DMS53 (cell line): ENCODE measurements at regions not wholly inside any gene's neighbourhood (a gene's known extent, or its start where the extent isn't known, plus 50 kb on each side); places are given as distances from the start of the nearest gene placed in this dataset.
A peak's percentile ranks its signal among the peaks of the same experiment; 100 is the strongest.
"Not testable (repeated sequence)": the region's sequence is repeated elsewhere in the genome, so short reads cannot be mapped to it uniquely, and the experiment has no call there.

Experiments
- DNase-seq: peaks from one replicate; lab custom pipeline; 2025; lab: John Stamatoyannopoulos, UW

DNA sequence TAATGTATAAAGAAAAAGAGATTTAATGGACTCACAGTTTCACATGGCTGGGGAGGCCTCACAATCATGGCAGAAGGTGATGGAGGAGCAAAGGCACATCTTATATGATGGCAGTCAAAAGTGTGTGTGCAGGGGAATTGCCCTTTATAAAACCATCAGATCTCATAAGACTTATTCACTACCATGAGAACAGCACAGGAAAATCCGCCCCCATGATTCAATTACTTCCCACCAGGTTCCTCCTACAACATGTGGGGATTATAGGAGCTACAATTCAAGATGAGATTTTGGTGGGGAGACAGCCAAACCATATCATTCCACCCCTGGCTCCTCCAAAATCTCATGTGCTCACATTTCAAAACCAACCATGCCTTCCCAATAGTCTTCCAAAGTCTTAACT lies 82.5 kb upstream of the ANKRD1 start:
- not testable (repeated sequence) for DNase-seq

DNA sequence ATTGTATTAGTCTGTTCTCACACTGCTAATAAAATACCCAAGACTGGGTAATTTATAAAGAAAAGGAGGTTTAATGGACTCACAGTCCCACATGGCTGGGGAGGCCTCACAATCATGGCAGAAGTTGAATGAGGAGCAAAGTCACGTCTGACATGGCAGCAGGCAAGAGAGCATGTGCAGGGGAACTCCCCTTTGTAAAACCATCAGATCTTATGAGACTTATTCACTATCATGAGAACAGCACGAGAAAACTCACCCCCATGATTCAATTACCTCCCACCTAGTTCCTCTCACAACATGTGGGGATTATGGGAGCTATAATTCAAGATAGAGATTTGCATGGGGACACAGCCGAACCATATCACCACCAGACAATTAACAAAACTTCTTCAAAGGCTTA lies 84.4 kb upstream of the ANKRD1 start:
- DNase-seq = not testable (repeated sequence)

DNA sequence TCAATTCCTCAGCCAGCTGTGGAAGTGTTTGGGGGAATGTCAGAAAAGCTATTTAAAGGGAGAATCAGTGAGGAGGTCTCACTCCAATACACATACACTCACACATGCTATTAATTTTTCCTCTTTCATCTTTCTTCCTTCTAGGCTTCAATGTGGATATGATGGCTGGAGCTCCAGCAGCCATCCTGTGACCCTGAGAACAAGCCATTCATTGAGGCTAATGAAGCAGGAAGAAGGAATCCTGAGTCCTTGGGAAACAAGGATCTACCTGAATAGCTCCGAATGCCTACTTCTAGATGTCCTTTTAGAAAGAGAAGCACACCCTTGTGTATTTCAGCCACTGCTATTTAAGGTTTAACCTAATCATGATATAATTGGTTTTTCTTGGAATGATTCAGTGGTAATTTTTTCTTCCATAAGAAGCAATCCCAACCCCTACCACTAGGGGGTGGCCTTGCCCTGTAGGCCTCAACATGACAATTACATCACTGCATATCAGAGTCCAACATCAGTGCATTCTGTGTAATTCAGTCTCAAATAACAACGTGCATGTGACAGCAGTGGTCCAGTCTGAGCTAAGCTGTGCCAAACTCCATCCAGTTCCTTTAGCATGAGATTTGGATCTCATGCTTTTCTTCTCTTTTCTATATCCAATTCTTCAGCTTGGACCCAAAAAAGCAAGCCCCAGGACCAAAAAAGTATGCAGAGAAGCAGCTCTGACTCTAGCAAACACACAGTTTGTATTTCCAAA lies 85.3 kb upstream of the ANKRD1 start:
- peak; percentile 82 for DNase-seq

DNA sequence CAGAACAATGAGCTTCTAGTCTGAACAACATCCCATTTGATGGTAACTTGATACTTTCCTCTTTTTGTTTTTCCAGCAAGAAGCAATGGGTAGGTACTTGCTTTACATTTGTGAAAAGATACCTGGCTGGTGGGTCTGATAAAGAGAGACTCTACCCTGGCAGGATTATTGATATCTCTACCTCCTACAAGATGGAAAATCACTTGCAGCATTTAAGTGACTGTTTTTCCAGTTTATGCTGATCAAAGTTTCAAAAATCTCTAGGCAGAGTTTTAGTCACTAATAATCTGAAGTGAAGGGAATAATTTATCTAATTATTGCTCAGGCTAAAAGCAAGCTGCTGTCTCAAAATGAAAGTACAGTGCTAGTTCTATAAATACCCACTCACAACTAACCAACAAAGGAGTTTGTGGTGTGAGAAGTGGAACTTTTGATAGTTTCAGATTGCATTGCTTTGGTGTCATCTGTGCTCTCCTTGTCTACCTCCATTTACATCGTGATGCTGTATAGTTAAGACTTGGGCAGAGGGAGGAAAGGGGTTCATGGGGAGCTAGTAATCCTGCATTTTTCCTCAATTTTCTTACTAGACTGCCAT lies 86.0 kb upstream of the ANKRD1 start:
- DNase-seq = no peak

DNA sequence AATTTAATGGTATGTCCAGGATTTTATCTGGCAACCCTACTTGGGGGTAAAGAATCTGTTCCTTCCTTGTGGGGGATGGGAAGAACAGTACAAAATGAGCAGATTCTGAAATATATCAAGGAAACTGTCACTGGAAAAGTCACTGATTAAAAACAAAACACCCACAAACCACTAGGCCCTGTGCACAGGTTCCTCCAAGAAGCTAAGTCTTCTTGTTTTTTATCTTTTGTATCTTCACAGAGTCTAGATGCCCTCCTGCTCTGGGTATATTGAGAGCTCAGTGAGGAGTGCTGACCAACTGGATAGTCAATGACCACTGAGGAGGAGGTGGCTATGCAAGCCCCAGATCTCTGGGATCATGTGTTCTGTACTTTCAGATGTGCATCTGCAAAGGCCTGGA lies 86.8 kb upstream of the ANKRD1 start:
- DNase-seq = no peak

DNA sequence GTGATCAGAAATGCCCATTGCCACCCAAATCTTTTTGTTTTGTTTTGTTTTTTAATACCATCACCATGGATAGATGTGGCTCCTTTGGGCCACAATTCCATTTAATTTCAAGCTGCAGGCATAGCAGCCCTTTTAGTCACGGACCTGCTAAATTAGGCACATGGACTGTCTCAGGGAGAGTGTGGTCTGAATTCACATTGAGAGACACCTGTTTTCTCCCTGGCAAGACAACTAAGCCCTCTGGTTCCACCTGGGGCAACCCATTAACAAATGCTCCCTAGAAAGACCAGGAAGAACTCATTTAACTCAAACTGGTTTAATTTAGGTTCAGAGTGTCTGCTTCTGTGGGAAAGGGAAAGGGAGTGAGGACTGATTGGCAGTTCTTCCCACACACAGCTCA lies 88.2 kb upstream of the ANKRD1 start:
- DNase-seq = no peak

DNA sequence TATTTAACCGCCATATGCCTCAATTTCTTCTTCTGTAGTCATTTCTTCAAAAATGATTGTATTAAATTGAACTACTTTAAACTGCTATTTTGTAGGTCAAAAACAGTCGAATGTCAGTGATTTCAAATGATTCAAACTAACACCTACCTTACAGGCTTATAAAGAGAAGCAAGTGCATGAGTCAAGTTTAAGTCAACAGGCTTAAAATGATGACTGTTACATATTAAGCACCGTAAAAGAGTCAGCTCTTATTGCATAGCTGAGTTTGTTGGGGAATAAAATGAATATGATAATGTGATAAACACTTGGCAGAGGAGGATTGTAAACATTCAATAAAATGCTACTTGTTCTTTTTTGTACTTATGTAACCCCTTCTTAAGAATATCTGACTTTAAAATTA lies 90.1 kb upstream of the ANKRD1 start:
- no peak for DNase-seq

DNA sequence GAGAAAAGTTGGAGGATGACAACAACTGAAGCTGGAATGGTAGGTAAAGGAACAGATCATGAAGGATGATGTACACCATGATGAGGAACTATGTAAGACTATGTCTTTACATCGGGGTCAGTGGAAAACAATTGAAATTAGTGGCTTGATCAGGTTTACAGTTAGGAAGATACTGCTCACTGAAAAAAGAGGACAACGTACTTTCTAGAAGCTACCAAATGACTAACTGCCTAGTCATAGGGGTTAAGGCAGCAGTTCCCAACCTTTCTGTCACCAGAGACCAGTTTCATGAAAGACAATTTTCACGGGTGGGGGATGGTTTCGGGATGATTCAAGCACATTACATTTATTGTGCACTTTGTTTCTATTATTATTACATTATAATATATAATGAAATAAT lies 91.6 kb upstream of the ANKRD1 start:
- no peak for DNase-seq

DNA sequence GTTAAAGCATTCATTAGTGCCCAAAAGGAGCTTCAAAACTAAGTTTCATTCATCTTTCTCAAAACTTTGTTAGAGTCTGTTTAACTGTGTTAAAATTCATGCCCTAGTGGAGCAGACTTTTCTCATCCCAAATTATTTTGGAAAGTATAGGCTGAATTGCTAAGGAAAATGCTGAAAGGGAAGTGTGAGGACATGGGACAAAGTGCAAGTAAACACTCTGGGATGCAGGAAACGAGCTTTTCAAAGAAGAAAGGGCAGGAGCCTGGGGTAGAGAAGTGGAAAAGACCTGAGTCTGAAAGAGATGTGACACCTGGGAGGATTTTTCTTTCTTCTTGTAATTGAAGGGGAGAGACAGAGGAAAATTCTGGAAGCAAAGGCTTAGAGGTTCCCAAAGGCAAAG lies 93.1 kb upstream of the ANKRD1 start:
- DNase-seq = no peak

DNA sequence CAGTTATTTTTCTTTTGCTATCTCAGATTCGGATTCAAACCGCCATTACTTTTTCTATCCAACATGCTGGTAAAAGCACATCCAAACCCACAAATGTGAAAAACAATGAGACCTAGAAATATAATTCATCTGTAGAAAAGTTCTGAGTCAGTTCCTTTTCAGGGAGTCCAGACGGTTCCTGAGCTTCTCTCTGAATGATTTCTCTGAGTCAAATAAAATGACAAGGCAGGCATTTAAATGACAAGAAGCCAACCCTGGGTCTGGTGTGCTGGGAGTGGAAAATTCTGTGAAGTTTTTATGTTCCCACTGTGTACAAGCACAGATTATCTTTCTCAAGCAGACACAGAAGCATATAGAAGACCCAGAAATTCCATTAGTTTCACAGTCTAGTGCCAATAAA lies 96.3 kb upstream of the ANKRD1 start:
- DNase-seq = no peak

DNA sequence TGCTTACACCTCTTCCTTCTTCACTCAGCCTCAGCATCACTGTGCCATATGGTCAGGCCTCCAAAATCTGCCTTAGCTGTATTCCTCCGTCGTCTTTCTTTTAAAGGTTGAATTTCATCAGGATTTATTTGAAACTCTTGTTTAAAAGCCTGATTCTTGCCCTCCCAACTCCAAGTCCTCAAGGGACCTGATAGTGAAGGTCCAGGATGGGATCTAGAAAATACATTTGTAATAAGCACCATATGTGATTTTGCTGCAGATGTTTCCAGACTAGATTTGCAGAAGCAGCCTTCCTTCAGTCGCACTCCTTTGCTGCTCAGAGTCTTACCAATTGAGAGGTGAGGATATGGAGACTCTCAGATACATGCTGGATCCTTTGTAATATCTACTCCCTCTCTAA lies 101.0 kb upstream of the ANKRD1 start:
- DNase-seq = no peak

DNA sequence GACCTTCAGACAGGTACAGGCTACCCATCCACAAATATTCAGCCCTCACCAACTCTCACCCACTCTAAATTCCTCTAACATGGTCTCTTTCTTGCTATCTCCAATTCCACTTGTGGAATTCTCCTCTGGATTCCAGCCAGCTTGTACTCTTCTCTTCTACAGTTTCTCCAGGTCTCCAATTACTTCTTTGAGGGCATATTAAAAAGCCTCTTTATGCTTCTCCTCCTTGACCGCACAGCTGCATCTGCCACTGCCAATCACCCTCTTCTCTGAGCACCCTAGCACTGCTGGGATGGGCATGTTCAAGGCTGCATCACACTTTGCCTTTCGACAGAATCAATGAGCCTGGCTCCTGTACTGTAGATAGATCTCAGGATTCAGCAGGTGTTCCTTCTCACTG lies 101.5 kb upstream of the ANKRD1 start:
- no peak for DNase-seq

DNA sequence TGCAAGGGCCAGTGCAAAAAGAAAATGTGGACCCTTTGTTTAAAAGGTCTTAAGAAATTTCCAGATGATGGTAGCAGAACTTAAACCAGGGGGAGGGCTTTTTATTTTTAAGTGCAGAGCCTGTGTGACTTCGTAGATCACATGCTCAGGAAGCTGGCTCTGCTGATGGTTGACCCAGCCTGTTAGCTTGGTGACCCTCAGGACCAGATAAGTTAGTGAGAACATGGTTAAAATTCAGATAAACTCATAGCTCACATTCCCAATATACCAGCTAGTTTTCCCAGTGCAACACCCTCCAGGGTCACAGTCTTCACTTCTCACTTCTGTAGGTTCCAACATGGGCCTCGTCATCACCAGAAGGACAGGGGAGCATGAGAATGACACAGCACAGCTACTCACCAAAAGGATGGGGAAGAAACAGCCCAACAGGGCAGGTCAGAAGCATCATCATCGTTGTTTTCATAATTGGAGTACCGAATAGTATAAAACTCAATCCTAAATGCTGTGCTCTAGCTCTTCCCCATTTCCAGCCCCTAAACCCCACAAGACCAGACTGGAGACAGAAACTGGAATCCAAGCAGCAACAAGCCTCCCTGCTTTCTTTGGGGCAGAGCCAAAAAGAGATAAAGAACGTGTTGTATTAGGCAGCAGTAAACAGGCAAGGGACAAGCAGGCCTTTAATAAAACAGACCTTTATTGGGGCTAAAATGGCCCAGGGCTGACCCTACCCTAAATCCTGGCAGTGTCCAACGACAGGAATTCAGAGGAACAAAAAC lies 102.2 kb upstream of the ANKRD1 start:
- DNase-seq = no peak

DNA sequence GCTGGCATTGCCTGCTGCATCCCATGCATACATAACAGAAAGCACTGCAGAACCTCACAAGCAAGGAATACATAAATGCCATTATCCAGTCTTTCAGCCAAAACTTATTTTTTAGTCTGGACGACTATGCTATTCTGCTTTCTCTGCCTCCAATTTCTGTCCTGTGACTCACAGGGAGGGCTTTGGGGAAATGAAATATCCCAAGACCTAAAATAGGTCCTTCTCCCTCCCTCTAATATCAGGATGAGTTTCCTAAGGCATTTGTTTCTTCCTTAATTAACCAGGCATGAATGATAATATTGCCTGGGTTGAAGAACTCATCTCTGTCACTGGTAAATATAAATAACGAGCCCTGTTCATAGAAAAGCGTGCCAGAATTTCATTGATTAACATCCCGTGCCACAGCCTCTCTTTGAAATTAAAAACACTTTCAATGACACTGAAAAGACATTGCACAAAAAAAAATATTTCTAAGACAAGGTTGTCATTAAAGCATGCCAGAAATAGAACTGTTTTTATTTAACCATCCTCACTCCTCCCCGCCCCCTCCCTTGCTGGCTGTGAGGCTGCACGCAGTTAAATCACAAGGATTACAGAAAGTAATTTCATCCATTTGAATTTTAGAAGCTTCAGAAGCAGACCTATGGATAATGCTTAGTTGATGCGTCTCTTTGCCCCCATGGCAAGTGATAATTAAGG lies 103.0 kb upstream of the ANKRD1 start:
- no peak for DNase-seq

DNA sequence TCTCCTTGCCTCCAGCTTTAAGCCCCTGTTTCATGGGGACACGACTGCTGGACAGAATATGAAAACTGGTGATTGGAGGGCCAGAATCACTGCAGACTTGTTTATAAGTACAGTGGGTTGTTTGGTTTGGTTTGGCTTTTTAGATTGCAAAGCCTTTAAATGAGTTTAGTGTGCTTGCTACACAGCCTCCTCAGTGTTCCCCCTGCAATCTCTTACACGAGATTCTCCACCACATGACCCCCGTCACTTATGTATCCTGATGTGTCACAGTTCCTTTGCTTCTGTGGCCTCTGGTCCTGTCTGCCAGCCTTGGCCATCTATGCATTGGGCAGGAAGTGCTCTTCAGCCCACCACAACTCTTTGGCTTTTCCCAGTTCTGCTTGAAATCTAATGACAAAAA lies 103.7 kb upstream of the ANKRD1 start:
- no peak for DNase-seq

DNA sequence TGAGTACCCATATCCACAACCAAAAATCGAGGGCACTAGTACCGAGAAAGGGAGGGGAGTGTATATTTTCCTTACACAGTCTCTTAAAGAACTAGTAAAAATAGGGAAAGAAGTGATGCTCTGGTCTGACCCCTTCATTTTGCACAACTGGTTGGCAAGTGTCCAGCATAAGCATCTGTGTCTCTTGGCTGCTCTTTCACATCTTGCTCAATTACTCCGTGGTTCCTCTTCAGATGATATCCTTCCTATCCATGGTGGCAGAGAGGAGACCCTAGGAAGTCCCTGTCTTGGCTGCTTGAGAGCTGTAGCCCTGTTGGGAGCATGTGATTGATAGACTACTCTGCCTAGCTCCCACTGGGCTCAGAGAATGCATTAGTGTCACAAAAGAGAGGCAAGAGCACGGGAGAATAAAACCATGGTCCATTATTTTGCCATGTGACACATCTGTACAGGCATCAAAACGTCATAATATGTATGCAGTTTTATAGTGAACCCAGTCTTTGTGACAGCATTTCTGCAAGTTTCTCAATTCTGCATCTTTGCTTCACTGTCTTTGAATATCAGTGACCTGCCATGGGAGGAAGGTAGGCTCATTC lies 111.8 kb upstream of the ANKRD1 start:
- DNase-seq = no peak

DNA sequence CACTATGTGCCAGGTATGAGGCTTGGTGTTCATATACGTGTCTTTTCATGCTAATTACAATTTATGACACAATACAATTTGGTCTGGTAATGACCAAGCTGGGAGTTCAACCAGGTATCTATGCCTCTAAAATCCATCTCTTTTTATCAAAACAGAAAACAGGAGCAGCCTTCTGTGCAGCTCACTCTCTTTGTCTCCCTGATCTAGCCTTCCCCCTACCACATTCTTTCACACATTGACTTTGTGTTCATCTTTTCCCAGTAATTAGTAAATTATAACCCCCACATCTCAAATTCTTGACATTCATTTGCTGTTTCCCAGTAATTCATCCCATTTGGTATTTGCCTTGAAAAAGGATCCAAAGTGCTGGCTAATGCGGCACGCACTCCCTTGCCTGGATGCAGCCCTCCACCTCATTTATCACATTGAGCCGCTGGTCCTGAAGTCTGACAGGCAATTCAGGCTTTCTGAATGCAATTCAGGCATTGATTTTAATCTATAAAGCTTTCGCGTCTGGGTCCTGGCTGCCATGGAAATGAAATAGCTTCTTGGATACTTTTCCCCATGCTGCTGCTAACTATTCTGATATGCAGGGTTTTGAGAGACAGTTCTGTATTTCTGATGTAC lies 112.5 kb upstream of the ANKRD1 start:
- no peak for DNase-seq

DNA sequence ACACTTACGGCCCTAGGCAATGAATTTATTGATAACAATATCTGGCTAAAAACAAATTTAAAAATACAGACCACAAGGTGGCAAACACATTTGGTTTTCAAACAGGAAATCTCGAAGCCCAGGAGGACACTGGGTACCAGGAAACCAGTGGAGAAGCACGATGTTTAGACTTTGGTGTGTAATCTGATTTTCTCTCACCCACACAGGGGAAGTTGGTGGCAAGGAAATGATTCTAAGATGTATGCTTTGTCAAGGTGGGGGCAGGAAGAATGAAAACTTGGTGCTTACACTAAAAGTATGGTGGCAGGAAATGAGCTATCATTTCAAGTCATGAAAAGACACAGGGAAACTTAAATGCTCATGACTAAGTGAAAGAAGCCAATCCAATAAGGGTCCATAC lies 113.2 kb upstream of the ANKRD1 start:
- DNase-seq = no peak

DNA sequence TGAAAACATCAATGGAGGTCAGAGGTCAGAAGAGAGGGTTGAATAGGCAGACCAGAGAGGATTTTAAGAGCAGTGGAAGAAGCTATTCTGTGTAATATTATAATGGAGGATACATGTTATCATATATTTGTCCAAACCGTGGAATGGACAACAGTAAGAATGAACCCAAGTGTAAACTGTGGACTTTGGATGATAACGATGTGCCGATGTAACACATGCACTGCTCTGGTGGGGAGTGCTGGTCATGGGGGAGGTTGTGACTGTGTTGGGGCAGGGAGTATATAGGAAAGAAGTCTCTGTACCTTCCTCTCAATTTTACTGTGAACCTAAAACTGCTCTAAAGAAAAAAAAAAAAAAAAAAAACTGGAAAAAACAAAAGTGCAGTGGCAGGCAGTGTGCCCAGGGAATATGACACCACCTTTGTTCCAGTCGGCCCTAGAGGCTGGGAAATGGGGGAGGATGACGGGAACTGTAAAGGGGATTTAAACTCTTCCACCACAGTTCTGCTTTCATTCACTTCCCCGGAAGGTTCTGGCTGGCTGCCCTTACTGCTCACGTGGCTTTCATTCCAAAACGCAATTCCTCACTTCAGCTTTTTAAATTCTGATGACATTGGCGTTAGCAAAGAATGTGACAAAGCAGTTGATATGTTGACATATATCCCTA lies 113.7 kb upstream of the ANKRD1 start:
- no peak for DNase-seq

DNA sequence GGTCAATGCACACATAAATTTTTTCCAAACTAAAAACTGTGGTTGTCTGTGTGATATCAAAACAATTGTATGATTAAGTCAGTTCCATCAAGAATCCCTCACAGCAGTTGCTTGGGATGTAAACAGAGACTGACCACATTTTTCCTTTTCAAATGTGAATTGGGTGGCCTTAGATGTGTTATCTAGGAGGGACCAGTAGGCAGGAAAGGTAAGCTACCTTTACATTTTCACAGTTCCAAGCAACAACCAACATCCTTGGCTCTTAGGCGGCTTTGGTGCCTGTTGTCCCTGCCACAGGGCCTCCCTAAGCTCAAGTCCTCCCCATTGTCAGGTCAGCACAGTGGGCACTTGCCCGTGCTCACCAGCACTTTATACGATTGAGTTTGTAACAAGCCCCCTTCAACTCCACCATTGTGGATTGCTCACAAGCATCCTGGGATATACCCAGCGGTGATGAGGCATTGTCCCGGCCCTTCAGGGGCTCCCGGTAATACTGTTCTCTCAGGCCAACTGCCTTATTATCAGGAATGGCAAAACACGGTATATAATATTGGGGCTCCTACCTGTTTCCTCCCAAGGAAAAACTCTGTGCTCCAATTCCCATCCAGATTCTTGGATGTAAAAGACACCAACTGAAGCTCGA lies 114.9 kb upstream of the ANKRD1 start:
- DNase-seq = no peak
